Activated CD4-positive, alpha-beta T cell treated with anti-CD3 and anti-CD28 coated beads, Interleukin-2, amount 50 U/mL, for 1 hour (primary cell): ENCODE measurements at regions not wholly inside any gene's neighbourhood (a gene's known extent, or its start where the extent isn't known, plus 50 kb on each side); places are given as distances from the start of the nearest gene placed in this dataset.

ENCODE experiments used
- DNase-seq: peaks from one replicate; pipeline ENCODE4 v3.0.0-alpha.2; 2020

GRCh38 chr3:22908989-22909507, 294.1 kb upstream of the UBE2E2 start:
- DNase-seq, result no peak

- DNase-seq, result no peak
Observed at GRCh38 chr3:22916933-22917332, 286.2 kb upstream of the UBE2E2 start.

- no peak for DNase-seq
Observed at GRCh38 chr3:22920006-22920405, 283.1 kb upstream of the UBE2E2 start.

GRCh38 chr3:22922317-22922716, 280.8 kb upstream of the UBE2E2 start:
- DNase-seq, result no peak

- DNase-seq, result no peak
Observed at GRCh38 chr3:22923711-22924110, 279.4 kb upstream of the UBE2E2 start.

- no peak for DNase-seq
Observed at GRCh38 chr3:22928216-22929110, 274.7 kb upstream of the UBE2E2 start.

- no peak for DNase-seq
Observed at GRCh38 chr3:22933051-22933840, 269.9 kb upstream of the UBE2E2 start.

- DNase-seq, result no peak
Observed at GRCh38 chr3:22933841-22934116, 269.3 kb upstream of the UBE2E2 start.

- no peak for DNase-seq
Observed at GRCh38 chr3:22935040-22935439, 268.1 kb upstream of the UBE2E2 start.

- no peak for DNase-seq
Observed at GRCh38 chr3:22937536-22937935, 265.6 kb upstream of the UBE2E2 start.

- DNase-seq, result no peak
Observed at GRCh38 chr3:22938739-22939138, 264.4 kb upstream of the UBE2E2 start.

- no peak for DNase-seq
Observed at GRCh38 chr3:22939349-22939748, 263.8 kb upstream of the UBE2E2 start.

GRCh38 chr3:22940285-22940684, 262.8 kb upstream of the UBE2E2 start:
- DNase-seq, result no peak

GRCh38 chr3:22942981-22943380, 260.1 kb upstream of the UBE2E2 start:
- no peak for DNase-seq

GRCh38 chr3:22947851-22948250, 255.3 kb upstream of the UBE2E2 start:
- DNase-seq, result no peak

GRCh38 chr3:22951910-22952309, 251.2 kb upstream of the UBE2E2 start:
- no peak for DNase-seq

GRCh38 chr3:22952860-22953259, 250.3 kb upstream of the UBE2E2 start:
- no peak for DNase-seq

- DNase-seq, result no peak
Observed at GRCh38 chr3:22959593-22959992, 243.5 kb upstream of the UBE2E2 start.

GRCh38 chr3:22960105-22960984, 242.8 kb upstream of the UBE2E2 start:
- DNase-seq, result no peak

GRCh38 chr3:22962244-22962643, 240.9 kb upstream of the UBE2E2 start:
- DNase-seq, result no peak

GRCh38 chr3:22966349-22966748, 236.8 kb upstream of the UBE2E2 start:
- DNase-seq, result no peak

- no peak for DNase-seq
Observed at GRCh38 chr3:22969276-22969675, 233.9 kb upstream of the UBE2E2 start.

- no peak for DNase-seq
Observed at GRCh38 chr3:22971497-22971896, 231.6 kb upstream of the UBE2E2 start.
